ENCODE measurements at regions not wholly inside any gene's neighbourhood (a gene's known extent, or its start where the extent isn't known, plus 50 kb on each side); places are given as distances from the start of the nearest gene placed in this dataset.

DNA sequence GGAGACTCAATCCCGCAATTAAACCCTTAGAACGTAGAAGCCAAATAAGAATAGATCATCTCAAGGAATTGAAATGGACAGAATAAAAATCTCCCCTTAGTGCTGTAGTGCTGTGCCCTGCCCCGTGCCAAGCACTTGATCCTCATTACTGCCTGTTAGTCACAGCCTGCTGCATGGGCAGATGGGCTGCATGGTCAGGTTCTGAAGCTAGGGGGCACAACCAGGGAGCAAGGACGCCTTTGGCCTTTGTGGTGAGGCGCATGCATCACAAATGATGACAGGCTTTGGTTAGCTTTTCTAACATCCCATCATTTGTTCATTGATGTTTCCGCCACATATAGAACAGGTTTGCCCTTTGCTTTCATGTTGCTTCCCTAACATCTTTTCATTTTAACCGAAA lies 336.3 kb upstream of the ADAMTS9 start:
- TF ChIP-seq CTCF (IDR thresholded peaks at IDR 0.05; ENCODE audit: insufficient read depth, low read length) = no peak
- TF ChIP-seq, protein P1, sequence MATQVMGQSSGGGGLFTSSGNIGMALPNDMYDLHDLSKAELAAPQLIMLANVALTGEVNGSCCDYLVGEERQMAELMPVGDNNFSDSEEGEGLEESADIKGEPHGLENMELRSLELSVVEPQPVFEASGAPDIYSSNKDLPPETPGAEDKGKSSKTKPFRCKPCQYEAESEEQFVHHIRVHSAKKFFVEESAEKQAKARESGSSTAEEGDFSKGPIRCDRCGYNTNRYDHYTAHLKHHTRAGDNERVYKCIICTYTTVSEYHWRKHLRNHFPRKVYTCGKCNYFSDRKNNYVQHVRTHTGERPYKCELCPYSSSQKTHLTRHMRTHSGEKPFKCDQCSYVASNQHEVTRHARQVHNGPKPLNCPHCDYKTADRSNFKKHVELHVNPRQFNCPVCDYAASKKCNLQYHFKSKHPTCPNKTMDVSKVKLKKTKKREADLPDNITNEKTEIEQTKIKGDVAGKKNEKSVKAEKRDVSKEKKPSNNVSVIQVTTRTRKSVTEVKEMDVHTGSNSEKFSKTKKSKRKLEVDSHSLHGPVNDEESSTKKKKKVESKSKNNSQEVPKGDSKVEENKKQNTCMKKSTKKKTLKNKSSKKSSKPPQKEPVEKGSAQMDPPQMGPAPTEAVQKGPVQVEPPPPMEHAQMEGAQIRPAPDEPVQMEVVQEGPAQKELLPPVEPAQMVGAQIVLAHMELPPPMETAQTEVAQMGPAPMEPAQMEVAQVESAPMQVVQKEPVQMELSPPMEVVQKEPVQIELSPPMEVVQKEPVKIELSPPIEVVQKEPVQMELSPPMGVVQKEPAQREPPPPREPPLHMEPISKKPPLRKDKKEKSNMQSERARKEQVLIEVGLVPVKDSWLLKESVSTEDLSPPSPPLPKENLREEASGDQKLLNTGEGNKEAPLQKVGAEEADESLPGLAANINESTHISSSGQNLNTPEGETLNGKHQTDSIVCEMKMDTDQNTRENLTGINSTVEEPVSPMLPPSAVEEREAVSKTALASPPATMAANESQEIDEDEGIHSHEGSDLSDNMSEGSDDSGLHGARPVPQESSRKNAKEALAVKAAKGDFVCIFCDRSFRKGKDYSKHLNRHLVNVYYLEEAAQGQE (IDR thresholded peaks at IDR 0.05; ENCODE audit: insufficient replicate concordance, low read depth) = no peak
- TF ChIP-seq POLR2AphosphoS5 (IDR thresholded peaks at IDR 0.05; ENCODE audit: low read depth) = no peak
- no peak for TF ChIP-seq GABPA (IDR thresholded peaks at IDR 0.05; ENCODE audit: low read depth)

Data from HL-60 (cell line).